ENCODE measurements at regions not wholly inside any gene's neighbourhood (a gene's known extent, or its start where the extent isn't known, plus 50 kb on each side); places are given as distances from the start of the nearest gene placed in this dataset.

DNA sequence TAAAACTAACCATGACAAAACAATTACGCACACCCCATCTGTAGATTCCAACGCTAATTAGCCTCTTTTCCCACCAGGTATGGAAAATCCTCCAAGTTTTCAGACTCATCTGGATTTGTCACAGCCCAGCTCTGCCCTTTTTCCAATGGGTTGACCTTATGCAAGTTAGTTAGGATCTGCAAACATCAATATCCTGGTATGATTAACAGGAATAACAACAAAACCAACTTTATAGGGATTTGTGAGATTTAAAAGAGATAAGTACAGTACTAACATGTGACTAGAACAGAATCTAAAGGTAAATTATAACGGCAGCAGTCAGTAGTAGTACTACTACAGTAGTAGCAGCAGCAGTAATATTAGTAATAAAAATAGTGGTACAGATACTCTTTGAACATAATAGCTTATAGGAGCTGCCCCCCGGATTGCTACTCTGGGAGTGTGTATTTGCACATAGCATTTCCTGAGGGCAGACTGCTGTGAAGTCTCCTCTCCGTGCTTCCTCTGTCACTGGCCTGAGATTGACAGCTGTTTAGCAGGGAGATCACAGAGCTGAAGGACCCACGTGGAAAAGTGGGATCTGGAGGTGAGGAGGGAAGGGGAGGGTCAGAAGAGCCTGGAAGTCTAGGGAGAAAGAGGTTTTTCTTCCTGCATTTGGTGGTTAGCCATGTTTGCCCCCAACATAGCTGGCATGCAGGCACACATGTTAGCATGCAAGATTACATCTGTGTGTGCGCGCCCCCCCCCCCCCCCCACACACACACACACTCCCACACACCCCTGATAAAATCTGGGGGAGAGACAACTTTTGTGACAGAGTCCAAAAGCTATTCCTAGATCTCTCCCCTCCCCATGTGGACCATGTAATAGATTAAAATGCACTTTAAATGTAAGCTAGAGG is 73.3 kb upstream of the FAM171A1 start:
- Histone ChIP-seq H3K79me2 (ENCODE audit: insufficient read depth, low read length) (no peaks in the 10 kb centered on the region), H3K4me2 (ENCODE audit: insufficient read depth, low read length) (no peak overlapping the region), H3K36me3 (ENCODE audit: insufficient read depth, low read length) (no peaks in the 10 kb centered on the region), H2AFZ (ENCODE audit: low read length) (no peak overlapping the region), H3K4me1 (ENCODE audit: insufficient read depth, low read length) (no peaks in the 10 kb centered on the region), H3K9me3 (ENCODE audit: low read depth, low read length) (no peaks in the 10 kb centered on the region), H3K27me3 (ENCODE audit: insufficient read depth, low read length) (peaks cover 13% of the 10 kb centered on the region), H3K27ac (ENCODE audit: low read depth, low read length) (no peak overlapping the region), H3K4me3 (ENCODE audit: insufficient read depth, low read length) (no peak overlapping the region), H4K20me1 (ENCODE audit: insufficient read depth, low read length) (no peaks in the 10 kb centered on the region)
- TF ChIP-seq, protein P1, sequence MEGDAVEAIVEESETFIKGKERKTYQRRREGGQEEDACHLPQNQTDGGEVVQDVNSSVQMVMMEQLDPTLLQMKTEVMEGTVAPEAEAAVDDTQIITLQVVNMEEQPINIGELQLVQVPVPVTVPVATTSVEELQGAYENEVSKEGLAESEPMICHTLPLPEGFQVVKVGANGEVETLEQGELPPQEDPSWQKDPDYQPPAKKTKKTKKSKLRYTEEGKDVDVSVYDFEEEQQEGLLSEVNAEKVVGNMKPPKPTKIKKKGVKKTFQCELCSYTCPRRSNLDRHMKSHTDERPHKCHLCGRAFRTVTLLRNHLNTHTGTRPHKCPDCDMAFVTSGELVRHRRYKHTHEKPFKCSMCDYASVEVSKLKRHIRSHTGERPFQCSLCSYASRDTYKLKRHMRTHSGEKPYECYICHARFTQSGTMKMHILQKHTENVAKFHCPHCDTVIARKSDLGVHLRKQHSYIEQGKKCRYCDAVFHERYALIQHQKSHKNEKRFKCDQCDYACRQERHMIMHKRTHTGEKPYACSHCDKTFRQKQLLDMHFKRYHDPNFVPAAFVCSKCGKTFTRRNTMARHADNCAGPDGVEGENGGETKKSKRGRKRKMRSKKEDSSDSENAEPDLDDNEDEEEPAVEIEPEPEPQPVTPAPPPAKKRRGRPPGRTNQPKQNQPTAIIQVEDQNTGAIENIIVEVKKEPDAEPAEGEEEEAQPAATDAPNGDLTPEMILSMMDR (IDR thresholded peaks at IDR 0.05; ENCODE audit: extremely low read depth, low read depth, low read length) = no peak
- no peak for DNase-seq (ENCODE audit: insufficient read length, low spot score, missing footprints)

DNA sequence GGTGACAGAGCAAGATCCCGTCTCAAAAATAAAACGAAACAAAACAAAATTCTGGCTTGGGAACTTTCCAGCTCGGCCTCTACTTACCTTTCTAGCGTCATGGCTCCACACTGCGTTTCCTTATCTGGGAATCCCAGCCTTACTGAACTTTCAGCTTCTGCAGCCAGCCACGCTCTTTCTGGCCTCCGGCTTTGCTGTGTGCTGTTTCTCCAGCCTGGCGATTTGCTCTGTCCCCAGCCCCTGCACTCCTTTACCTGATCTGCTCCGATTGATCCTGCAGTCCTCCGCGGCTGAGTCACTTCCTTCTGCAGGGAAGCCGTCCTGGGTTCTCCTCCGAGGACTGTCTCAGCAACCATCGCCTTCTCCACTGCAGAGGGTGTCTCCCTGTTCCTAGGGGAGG is 71.0 kb upstream of the FAM171A1 start:
- TF ChIP-seq, protein P1 (IDR thresholded peaks at IDR 0.05; ENCODE audit: extremely low read depth, low read depth, low read length) = no peak
- no peak for DNase-seq (ENCODE audit: insufficient read length, low spot score, missing footprints)
- Histone ChIP-seq H3K79me2 (ENCODE audit: insufficient read depth, low read length) (no peaks in the 10 kb centered on the region), H3K27me3 (ENCODE audit: insufficient read depth, low read length) (no peaks in the 10 kb centered on the region), H3K9me3 (ENCODE audit: low read depth, low read length) (no peaks in the 10 kb centered on the region), H2AFZ (ENCODE audit: low read length) (no peak overlapping the region), H3K4me2 (ENCODE audit: insufficient read depth, low read length) (no peak overlapping the region), H4K20me1 (ENCODE audit: insufficient read depth, low read length) (no peaks in the 10 kb centered on the region), H3K27ac (ENCODE audit: low read depth, low read length) (no peak overlapping the region), H3K4me1 (ENCODE audit: insufficient read depth, low read length) (no peaks in the 10 kb centered on the region), H3K36me3 (ENCODE audit: insufficient read depth, low read length) (no peaks in the 10 kb centered on the region), H3K4me3 (ENCODE audit: insufficient read depth, low read length) (no peak overlapping the region)

DNA sequence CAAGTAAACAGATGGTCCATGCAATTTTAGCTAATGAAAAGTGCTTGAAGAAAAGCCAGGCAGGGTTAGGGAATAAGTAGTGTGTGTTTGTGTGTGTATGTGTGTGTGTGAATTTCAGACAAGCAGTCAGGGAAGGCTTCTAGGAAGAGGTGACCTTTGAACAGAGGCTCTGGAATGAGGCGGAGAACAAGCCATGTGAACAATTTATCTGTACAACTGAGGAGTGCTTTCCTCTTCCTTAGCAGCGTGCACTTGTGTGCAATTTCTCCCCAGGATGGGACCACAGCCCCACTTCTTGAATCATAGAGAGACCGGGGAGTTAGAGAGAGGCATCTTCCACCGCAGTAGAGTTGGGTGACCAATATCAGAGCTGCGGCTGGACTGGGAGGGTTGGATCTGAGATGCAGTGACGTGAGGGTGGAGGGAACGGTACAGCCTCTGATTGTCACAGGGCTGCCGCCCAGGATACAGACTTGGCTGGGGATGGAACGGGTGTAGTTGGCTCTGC is 69.2 kb upstream of the FAM171A1 start:
- DNase-seq (ENCODE audit: insufficient read length, low spot score, missing footprints) = no peak
- no peak overlapping the region for H3K4me2 ChIP-seq (ENCODE audit: insufficient read depth, low read length)
- no peak overlapping the region for H2AFZ ChIP-seq (ENCODE audit: low read length)
- H3K9me3 ChIP-seq (ENCODE audit: low read depth, low read length) = no peaks in the 10 kb centered on the region
- no peaks in the 10 kb centered on the region for H3K4me1 ChIP-seq (ENCODE audit: insufficient read depth, low read length)
- no peaks in the 10 kb centered on the region for H3K36me3 ChIP-seq (ENCODE audit: insufficient read depth, low read length)
- no peaks in the 10 kb centered on the region for H3K27me3 ChIP-seq (ENCODE audit: insufficient read depth, low read length)
- no peak overlapping the region for H3K27ac ChIP-seq (ENCODE audit: low read depth, low read length)
- H4K20me1 ChIP-seq (ENCODE audit: insufficient read depth, low read length) = no peaks in the 10 kb centered on the region
- no peak overlapping the region for H3K4me3 ChIP-seq (ENCODE audit: insufficient read depth, low read length)
- TF ChIP-seq, protein P1 (IDR thresholded peaks at IDR 0.05; ENCODE audit: extremely low read depth, low read depth, low read length) = no peak
- no peaks in the 10 kb centered on the region for H3K79me2 ChIP-seq (ENCODE audit: insufficient read depth, low read length)

DNA sequence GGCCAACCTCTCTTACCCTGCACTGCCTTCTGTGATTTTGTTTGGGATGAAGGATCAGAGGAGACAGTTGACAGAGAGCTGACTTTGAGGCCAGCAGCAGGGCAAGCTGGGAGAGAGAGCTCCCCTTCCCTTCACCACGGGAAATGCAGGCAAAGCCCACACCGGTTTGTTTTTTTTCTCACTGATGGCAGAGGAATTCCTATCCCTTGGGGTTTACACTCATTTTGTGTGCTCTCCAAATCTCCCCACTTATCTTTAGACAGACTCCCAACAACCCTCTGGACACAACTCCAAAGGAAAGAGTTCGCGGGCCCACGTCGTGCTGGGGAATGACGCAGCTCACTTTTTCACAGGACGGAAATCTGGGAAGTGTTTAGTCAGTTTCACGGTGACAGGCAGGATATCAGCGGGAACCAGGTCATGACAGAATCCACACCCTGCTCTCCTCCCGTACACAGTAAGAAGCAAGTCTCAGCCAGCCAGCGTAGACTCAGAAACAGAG is 68.3 kb upstream of the FAM171A1 start:
- peaks cover 7% of the 10 kb centered on the region for H3K4me1 ChIP-seq (ENCODE audit: insufficient read depth, low read length)
- H3K4me3 ChIP-seq (ENCODE audit: insufficient read depth, low read length) = peak overlapping the region; percentile 59
- H4K20me1 ChIP-seq (ENCODE audit: insufficient read depth, low read length) = no peaks in the 10 kb centered on the region
- H2AFZ ChIP-seq (ENCODE audit: low read length) = peak overlapping the region; percentile 92
- peak; percentile 77 for DNase-seq (ENCODE audit: insufficient read length, low spot score, missing footprints)
- H3K9me3 ChIP-seq (ENCODE audit: low read depth, low read length) = no peaks in the 10 kb centered on the region
- H3K36me3 ChIP-seq (ENCODE audit: insufficient read depth, low read length) = no peaks in the 10 kb centered on the region
- H3K4me2 ChIP-seq (ENCODE audit: insufficient read depth, low read length) = peak overlapping the region; percentile 82
- H3K27ac ChIP-seq (ENCODE audit: low read depth, low read length) = no peak overlapping the region
- TF ChIP-seq, protein P1 (IDR thresholded peaks at IDR 0.05; ENCODE audit: extremely low read depth, low read depth, low read length) = peak; percentile 56
- H3K27me3 ChIP-seq (ENCODE audit: insufficient read depth, low read length) = no peaks in the 10 kb centered on the region
- no peaks in the 10 kb centered on the region for H3K79me2 ChIP-seq (ENCODE audit: insufficient read depth, low read length)
